ENCODE measurements at regions not wholly inside any gene's neighbourhood (a gene's known extent, or its start where the extent isn't known, plus 50 kb on each side); places are given as distances from the start of the nearest gene placed in this dataset.

GRCh38 chr1:4161366-4162006, 261.4 kb upstream of the C1orf174 start:
- TF ChIP-seq POLR2A (IDR thresholded peaks at IDR 0.05; ENCODE audit: low read depth) (no peak), POLR2AphosphoS5 (IDR thresholded peaks at IDR 0.05) (no peak), EP300 (IDR thresholded peaks at IDR 0.05) (no peak), CTCF (IDR thresholded peaks at IDR 0.05) (no peak)
- WGBS: 60% methylated on average over 28 of the region's 29 CpGs

GRCh38 chr1:4164965-4165364, 264.9 kb upstream of the C1orf174 start:
- intact Hi-C loops (cut with DNase I): no loop called here
- Histone ChIP-seq H3K27me3 (peaks cover 0 to 75% (median 2%) of the 10 kb centered on the region in 4 donors), H3K27ac (replicated peaks in 1 of 4) (no peak overlapping the region), H3K4me3 (no peak overlapping the region), H3K4me1 (no peaks in the 10 kb centered on the region), H3K9me3 (no peaks in the 10 kb centered on the region), H3K36me3 (no peaks in the 10 kb centered on the region)
- TF ChIP-seq EP300 (IDR thresholded peaks at IDR 0.05) (no peak), POLR2A (IDR thresholded peaks at IDR 0.05; ENCODE audit: low read depth) (no peak), CTCF (IDR thresholded peaks at IDR 0.05) (no peak), POLR2AphosphoS5 (IDR thresholded peaks at IDR 0.05) (no peak)
- 80% methylated on average over 4 of the region's 4 CpGs for WGBS
- no peak for DNase-seq (ENCODE audit: extremely low spot score)

More at GRCh38 chr1:4161366-4162006, 261.4 kb upstream of the C1orf174 start:
- Histone ChIP-seq H3K9me3 (no peaks in the 10 kb centered on the region), H3K4me3 (no peak overlapping the region), H3K27me3 (peaks cover 0 to 73% (median 2%) of the 10 kb centered on the region in 4 donors), H3K4me1 (no peaks in the 10 kb centered on the region), H3K36me3 (no peaks in the 10 kb centered on the region), H3K27ac (replicated peaks in 1 of 4) (no peak overlapping the region)
- intact Hi-C loops (cut with DNase I): no loop called here
- no peak for DNase-seq (ENCODE audit: extremely low spot score)

- no peak overlapping the region for H3K4me3 ChIP-seq
- 48% methylated on average over 16 of the region's 16 CpGs for WGBS
- H3K4me1 ChIP-seq: no peaks in the 10 kb centered on the region
- intact Hi-C loops (cut with DNase I): no loop called here
- no peaks in the 10 kb centered on the region for H3K36me3 ChIP-seq
- H3K27ac ChIP-seq (replicated peaks in 1 of 4): no peak overlapping the region
- peaks cover 0 to 73% (median 2%) of the 10 kb centered on the region in 4 donors for H3K27me3 ChIP-seq
- no peaks in the 10 kb centered on the region for H3K9me3 ChIP-seq
- TF ChIP-seq POLR2A (IDR thresholded peaks at IDR 0.05; ENCODE audit: low read depth): no peak
- no peak for TF ChIP-seq CTCF (IDR thresholded peaks at IDR 0.05)
- TF ChIP-seq POLR2AphosphoS5 (IDR thresholded peaks at IDR 0.05): no peak
- TF ChIP-seq EP300 (IDR thresholded peaks at IDR 0.05): no peak
- no peak for DNase-seq (ENCODE audit: extremely low spot score)
These were observed 265.7 kb upstream of the C1orf174 start for GRCh38 chr1:4165686-4166300.

GRCh38 chr1:4166713-4167112, 266.6 kb upstream of the C1orf174 start:
- 17% methylated on average over 5 of the region's 5 CpGs for WGBS
- no peak overlapping the region for H3K4me3 ChIP-seq
- H3K27me3 ChIP-seq: peaks cover 0 to 74% (median 2%) of the 10 kb centered on the region in 4 donors
- intact Hi-C loops (cut with DNase I): no loop called here
- DNase-seq (ENCODE audit: extremely low spot score): no peak
- H3K4me1 ChIP-seq: no peaks in the 10 kb centered on the region
- no peaks in the 10 kb centered on the region for H3K36me3 ChIP-seq
- H3K27ac ChIP-seq (replicated peaks in 1 of 4): no peak overlapping the region
- TF ChIP-seq CTCF (IDR thresholded peaks at IDR 0.05): no peak
- TF ChIP-seq EP300 (IDR thresholded peaks at IDR 0.05): no peak
- no peak for TF ChIP-seq POLR2AphosphoS5 (IDR thresholded peaks at IDR 0.05)
- TF ChIP-seq POLR2A (IDR thresholded peaks at IDR 0.05; ENCODE audit: low read depth): no peak
- H3K9me3 ChIP-seq: no peaks in the 10 kb centered on the region
